Activated T-cell treated with anti-CD3 and anti-CD28 coated beads, Interleukin-2, amount 50 U/mL, for 4 hours (primary cell): ENCODE measurements at regions not wholly inside any gene's neighbourhood (a gene's known extent, or its start where the extent isn't known, plus 50 kb on each side); places are given as distances from the start of the nearest gene placed in this dataset.

Experiments used
- ATAC-seq, 2 donors: fragments of 200-7000 bp; cut with Tn5 transposase; one replicate each; pipeline ENCODE4 v1.10.0; 2021
- DNase-seq: peaks from one replicate; pipeline ENCODE4 v3.0.0-alpha.2; 2020
- H3K27me3 Mint-ChIP-seq: one replicate; pipeline ENCODE4 v1.8.0; 2021; ENCODE audit warnings: low read depth, mixed read lengths
- H3K36me3 Mint-ChIP-seq: one replicate; pipeline ENCODE4 v1.8.0; 2022; ENCODE audit warnings: mixed read lengths; ENCODE audit not compliant: insufficient read depth
- H3K4me1 Mint-ChIP-seq: one replicate; pipeline ENCODE4 v1.8.0; 2021; ENCODE audit warnings: low read depth, mixed read lengths
- H3K4me3 Mint-ChIP-seq: one replicate; pipeline ENCODE4 v1.8.0; 2021; ENCODE audit warnings: mild to moderate bottlenecking, moderate library complexity, mixed read lengths
- H3K9me3 Mint-ChIP-seq: one replicate; pipeline ENCODE4 v1.8.0; 2021; ENCODE audit warnings: mixed read lengths

DNA sequence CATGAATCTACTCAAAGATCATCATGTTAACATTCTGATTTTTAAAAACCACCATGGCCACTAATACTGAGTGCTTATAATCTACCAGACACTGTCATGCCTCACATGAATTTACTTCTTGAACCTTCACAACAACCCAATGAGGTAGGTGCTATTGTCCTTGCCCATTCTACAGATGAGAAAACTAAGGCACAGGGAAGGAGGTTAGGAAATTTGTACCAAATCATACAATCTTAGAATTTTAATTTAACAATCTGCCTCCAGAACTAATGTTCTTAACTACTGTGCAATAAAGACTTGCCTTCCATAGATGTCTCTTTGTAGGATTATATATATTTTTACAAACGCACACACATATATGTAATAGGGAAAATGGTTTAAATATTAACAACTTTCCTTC, 269.5 kb downstream of the ALDH8A1 start:
- Mint-ChIP-seq H3K4me1 (no peaks in the 10 kb centered on the region), H3K36me3 (no peaks in the 10 kb centered on the region), H3K4me3 (no peak overlapping the region), H3K27me3 (peaks cover 3% of the 10 kb centered on the region), H3K9me3 (no peaks in the 10 kb centered on the region)
- DNase-seq = no peak
- ATAC-seq = no peak

GRCh38 chr6:134680021-134680420, 269.9 kb downstream of the ALDH8A1 start:
- Mint-ChIP-seq H3K4me1 (no peaks in the 10 kb centered on the region), H3K9me3 (no peaks in the 10 kb centered on the region), H3K27me3 (peaks cover 3% of the 10 kb centered on the region), H3K36me3 (no peaks in the 10 kb centered on the region), H3K4me3 (no peak overlapping the region)
- no peak for ATAC-seq
- DNase-seq = no peak

- DNase-seq (no peak), ATAC-seq (no peak)
- Mint-ChIP-seq H3K36me3 (no peaks in the 10 kb centered on the region), H3K4me3 (no peak overlapping the region), H3K27me3 (no peaks in the 10 kb centered on the region), H3K9me3 (no peaks in the 10 kb centered on the region), H3K4me1 (no peaks in the 10 kb centered on the region)
Measured at GRCh38 chr6:134678436-134678889, 271.4 kb downstream of the ALDH8A1 start.

GRCh38 chr6:134676307-134677281, 273.3 kb downstream of the ALDH8A1 start:
- no peaks in the 10 kb centered on the region for H3K9me3 Mint-ChIP-seq
- no peak for ATAC-seq
- H3K27me3 Mint-ChIP-seq = no peaks in the 10 kb centered on the region
- H3K4me3 Mint-ChIP-seq = no peak overlapping the region
- no peaks in the 10 kb centered on the region for H3K4me1 Mint-ChIP-seq
- no peak for DNase-seq
- no peaks in the 10 kb centered on the region for H3K36me3 Mint-ChIP-seq

GRCh38 chr6:134675110-134676054, 274.5 kb downstream of the ALDH8A1 start:
- DNase-seq = no peak
- Mint-ChIP-seq H3K4me3 (no peak overlapping the region), H3K4me1 (no peaks in the 10 kb centered on the region), H3K9me3 (no peaks in the 10 kb centered on the region), H3K36me3 (no peaks in the 10 kb centered on the region), H3K27me3 (no peaks in the 10 kb centered on the region)
- no peak for ATAC-seq

- H3K27me3 Mint-ChIP-seq = no peaks in the 10 kb centered on the region
- H3K9me3 Mint-ChIP-seq = no peaks in the 10 kb centered on the region
- no peaks in the 10 kb centered on the region for H3K36me3 Mint-ChIP-seq
Measured at GRCh38 chr6:134674562-134674961, 275.3 kb downstream of the ALDH8A1 start.

GRCh38 chr6:134669485-134669884, 280.4 kb downstream of the ALDH8A1 start:
- Mint-ChIP-seq H3K9me3 (no peaks in the 10 kb centered on the region), H3K4me3 (no peak overlapping the region), H3K36me3 (no peaks in the 10 kb centered on the region), H3K4me1 (no peaks in the 10 kb centered on the region), H3K27me3 (no peaks in the 10 kb centered on the region)
- ATAC-seq = no peak
- DNase-seq = no peak

More at GRCh38 chr6:134674562-134674961, 275.3 kb downstream of the ALDH8A1 start:
- Mint-ChIP-seq H3K4me1 (no peaks in the 10 kb centered on the region), H3K4me3 (no peak overlapping the region)
- DNase-seq (no peak), ATAC-seq (no peak)

DNA sequence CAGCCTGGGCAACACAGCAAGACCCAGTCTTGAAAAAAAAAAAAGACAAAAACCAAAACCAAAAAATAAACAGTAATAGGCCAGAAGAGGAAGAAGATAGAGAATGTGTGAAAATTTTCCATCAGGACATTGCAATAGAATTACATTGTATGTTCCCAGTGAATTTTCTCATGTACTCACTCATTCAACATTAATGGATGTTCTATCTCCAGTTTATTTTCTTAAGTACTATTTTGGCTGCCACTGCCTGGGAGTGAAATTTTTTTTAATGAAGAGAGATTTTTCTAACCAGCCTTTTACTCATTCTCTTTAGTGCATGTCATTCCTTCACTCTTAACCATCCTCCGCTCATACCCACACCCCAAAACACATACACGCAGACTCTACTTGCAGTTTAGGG, 282.8 kb downstream of the ALDH8A1 start:
- Mint-ChIP-seq H3K36me3 (no peaks in the 10 kb centered on the region), H3K27me3 (no peaks in the 10 kb centered on the region), H3K4me3 (no peak overlapping the region), H3K4me1 (no peaks in the 10 kb centered on the region), H3K9me3 (no peaks in the 10 kb centered on the region)
- DNase-seq (no peak), ATAC-seq (no peak)

GRCh38 chr6:134666125-134666524, 283.8 kb downstream of the ALDH8A1 start:
- DNase-seq = no peak
- ATAC-seq = no peak
- Mint-ChIP-seq H3K4me1 (no peaks in the 10 kb centered on the region), H3K9me3 (no peaks in the 10 kb centered on the region), H3K27me3 (peaks cover under 1% of the 10 kb centered on the region), H3K4me3 (no peak overlapping the region), H3K36me3 (no peaks in the 10 kb centered on the region)

DNA sequence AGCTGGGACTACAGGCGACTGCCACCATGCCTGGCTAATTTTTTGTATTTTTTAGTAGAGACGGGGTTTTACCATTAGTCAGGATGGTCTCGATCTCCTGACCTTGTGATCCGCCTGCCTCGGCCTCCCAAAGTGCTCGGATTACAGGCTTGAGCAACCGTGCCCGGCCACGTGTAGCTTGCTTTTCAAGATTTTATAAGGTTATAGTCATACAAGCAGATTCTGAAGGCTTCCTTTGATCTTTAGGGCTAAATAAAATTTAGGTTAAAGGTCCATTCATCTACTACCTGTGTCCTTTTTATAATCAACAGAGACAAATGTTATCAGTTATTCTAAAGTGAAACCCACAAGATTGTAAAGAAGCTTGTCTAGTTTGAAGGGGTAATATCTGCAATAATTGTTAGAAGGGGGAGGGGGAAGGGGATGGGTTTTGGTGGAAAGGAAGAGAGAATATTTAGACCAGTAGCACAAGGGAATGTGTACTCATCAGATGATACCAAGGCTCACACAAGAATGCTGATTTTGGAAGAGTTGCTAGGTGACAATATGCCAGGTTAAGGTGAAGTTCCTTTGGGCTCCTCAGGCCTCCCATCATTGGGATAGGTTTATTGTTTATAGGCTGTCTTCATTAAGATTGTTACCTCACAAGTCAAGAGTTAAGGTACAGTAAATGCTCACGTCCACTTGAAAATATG, 284.7 kb downstream of the ALDH8A1 start:
- ATAC-seq (no peak), DNase-seq (no peak)
- Mint-ChIP-seq H3K4me1 (no peaks in the 10 kb centered on the region), H3K27me3 (peaks cover 2% of the 10 kb centered on the region), H3K9me3 (no peaks in the 10 kb centered on the region), H3K4me3 (no peak overlapping the region), H3K36me3 (no peaks in the 10 kb centered on the region)

DNA sequence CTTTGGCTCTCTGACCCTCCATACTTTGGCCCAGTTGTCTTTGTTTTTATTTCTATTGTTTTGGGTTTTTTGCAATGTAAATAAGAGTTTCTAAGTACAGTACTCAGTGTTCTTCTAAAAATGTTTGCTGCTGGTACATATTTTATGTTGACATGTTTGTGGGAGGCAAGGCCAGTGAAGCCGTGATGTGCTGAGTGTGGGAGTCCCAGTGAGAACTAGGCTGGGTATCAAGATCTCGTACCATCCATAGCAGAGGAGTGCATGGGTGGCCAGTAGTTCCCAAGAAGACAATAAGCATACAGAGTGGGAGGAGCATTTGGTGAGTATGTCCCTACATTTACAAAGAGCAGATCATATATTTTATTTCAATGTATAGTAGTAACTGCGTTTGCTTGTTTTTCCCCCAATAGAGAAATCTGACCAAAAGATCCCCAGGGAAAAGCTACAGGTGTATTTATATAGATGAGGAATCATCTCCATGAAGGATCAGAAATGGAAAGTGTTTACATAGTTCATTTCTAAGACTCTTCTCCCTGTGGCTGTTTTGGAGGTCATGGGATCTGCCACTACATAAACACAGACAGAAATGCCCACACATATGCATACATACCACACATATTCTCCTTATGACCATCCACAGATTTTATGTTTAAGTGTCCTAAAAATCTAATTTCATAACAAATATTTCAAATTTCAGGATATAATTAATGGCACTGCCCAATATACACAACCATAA, 285.9 kb downstream of the ALDH8A1 start:
- Mint-ChIP-seq H3K36me3 (no peaks in the 10 kb centered on the region), H3K9me3 (no peaks in the 10 kb centered on the region), H3K27me3 (peaks cover 2% of the 10 kb centered on the region), H3K4me3 (no peak overlapping the region), H3K4me1 (no peaks in the 10 kb centered on the region)
- DNase-seq (no peak), ATAC-seq (no peak)

GRCh38 chr6:134663356-134663755, 286.5 kb downstream of the ALDH8A1 start:
- Mint-ChIP-seq H3K4me1 (no peaks in the 10 kb centered on the region), H3K27me3 (peaks cover 2% of the 10 kb centered on the region), H3K4me3 (no peak overlapping the region), H3K9me3 (no peaks in the 10 kb centered on the region), H3K36me3 (no peaks in the 10 kb centered on the region)
- DNase-seq (no peak), ATAC-seq (no peak)

GRCh38 chr6:134662077-134662700, 287.7 kb downstream of the ALDH8A1 start:
- Mint-ChIP-seq H3K4me3 (no peak overlapping the region), H3K36me3 (no peaks in the 10 kb centered on the region), H3K9me3 (no peaks in the 10 kb centered on the region), H3K4me1 (no peaks in the 10 kb centered on the region), H3K27me3 (peaks cover 2% of the 10 kb centered on the region)
- DNase-seq = no peak
- no peak for ATAC-seq
